ENCODE measurements at regions not wholly inside any gene's neighbourhood (a gene's known extent, or its start where the extent isn't known, plus 50 kb on each side); places are given as distances from the start of the nearest gene placed in this dataset.

- Histone ChIP-seq H3K27ac (ENCODE audit: low read depth in 1 of 2, low read length in 2 of 2) (no peak overlapping the region), H3K27me3 (ENCODE audit: control insufficient read depth in 4 of 4, insufficient read depth in 4 of 4, low read length in 3 of 4) (no peaks in the 10 kb centered on the region), H3K4me3 (ENCODE audit: low read depth in 1 of 3, low read length in 3 of 3) (no peak overlapping the region), H3K9me3 (ENCODE audit: control insufficient read depth in 4 of 4, low read length in 3 of 4) (no peaks in the 10 kb centered on the region), H3K9ac (ENCODE audit: low read depth in 1 of 2, low read length in 2 of 2) (no peak overlapping the region), H3K4me1 (ENCODE audit: control insufficient read depth in 4 of 4, insufficient read depth in 4 of 4, low read length in 3 of 4) (no peaks in the 10 kb centered on the region), H3K36me3 (ENCODE audit: control insufficient read depth in 4 of 4, insufficient read depth in 3 of 4, low read depth in 1 of 4, low read length in 3 of 4) (no peaks in the 10 kb centered on the region)
- DNase-seq (ENCODE audit: low spot score), result no peak
- 78% methylated on average over 3 of the region's 3 CpGs for WGBS
- TF ChIP-seq MAX (IDR thresholded peaks at IDR 0.05), result no peak
- no peak for TF ChIP-seq RAD21 (IDR thresholded peaks at IDR 0.05)
- no peak for TF ChIP-seq FOXA2 (IDR thresholded peaks at IDR 0.05)
- TF ChIP-seq ZBTB33 (IDR thresholded peaks at IDR 0.05), result no peak
- no peak for TF ChIP-seq RXRA (IDR thresholded peaks at IDR 0.05)
- no peak for TF ChIP-seq YY1 (IDR thresholded peaks at IDR 0.05)
- no peak for TF ChIP-seq REST (IDR thresholded peaks at IDR 0.05)
Measured at GRCh38 chr3:59128685-59129084, 78.9 kb upstream of the CFAP20DC start.

- no peak for DNase-seq (ENCODE audit: low spot score)
- no peaks in the 10 kb centered on the region for H3K9me3 ChIP-seq (ENCODE audit: control insufficient read depth in 4 of 4, low read length in 3 of 4)
- H3K4me1 ChIP-seq (ENCODE audit: control insufficient read depth in 4 of 4, insufficient read depth in 4 of 4, low read length in 3 of 4), result no peaks in the 10 kb centered on the region
Measured at GRCh38 chr3:59127071-59127470, 77.2 kb upstream of the CFAP20DC start.

More at GRCh38 chr3:59127071-59127470, 77.2 kb upstream of the CFAP20DC start:
- TF ChIP-seq MAX (IDR thresholded peaks at IDR 0.05) (no peak), TAF1 (conservative IDR thresholded peaks at IDR 0.05) (no peak), JUND (IDR thresholded peaks at IDR 0.05) (no peak), GABPA (IDR thresholded peaks at IDR 0.05 in 1 of 2, conservative IDR thresholded peaks at IDR 0.05 in 1 of 2) (no peak), SP1 (IDR thresholded peaks at IDR 0.05) (no peak), HNF4A (conservative IDR thresholded peaks at IDR 0.05) (no peak), EGR1 (IDR thresholded peaks at IDR 0.05; ENCODE audit: low read depth in 2 of 2) (no peak), ZBTB33 (IDR thresholded peaks at IDR 0.05) (no peak), RXRA (IDR thresholded peaks at IDR 0.05) (no peak), FOXA2 (IDR thresholded peaks at IDR 0.05) (no peak), HNF4G (IDR thresholded peaks at IDR 0.05) (no peak), NR2F2 (IDR thresholded peaks at IDR 0.05) (no peak), FOXA1 (IDR thresholded peaks at IDR 0.05) (no peak)
- Histone ChIP-seq H3K36me3 (ENCODE audit: control insufficient read depth in 4 of 4, insufficient read depth in 3 of 4, low read depth in 1 of 4, low read length in 3 of 4) (no peaks in the 10 kb centered on the region), H3K27me3 (ENCODE audit: control insufficient read depth in 4 of 4, insufficient read depth in 4 of 4, low read length in 3 of 4) (no peaks in the 10 kb centered on the region), H3K27ac (ENCODE audit: low read depth in 1 of 2, low read length in 2 of 2) (no peak overlapping the region), H3K9ac (ENCODE audit: low read depth in 1 of 2, low read length in 2 of 2) (no peak overlapping the region), H3K4me3 (ENCODE audit: low read depth in 1 of 3, low read length in 3 of 3) (no peak overlapping the region)
